GM20431 (cell line): ENCODE measurements at regions not wholly inside any gene's neighbourhood (a gene's known extent, or its start where the extent isn't known, plus 50 kb on each side); places are given as distances from the start of the nearest gene placed in this dataset.
"Not testable (repeated sequence)": the region's sequence is repeated elsewhere in the genome, so short reads cannot be mapped to it uniquely, and the experiment has no call there.

ENCODE experiments used
- in situ Hi-C: fragments of 300-500 bp; cut with MseI, MboI; formaldehyde crosslinking; loops from one replicate; pipeline ENCODE4 v1.15.0; 2020; ENCODE audit warnings: low sequenced_read_pairs; ENCODE audit not compliant: unreplicated experiment

DNA sequence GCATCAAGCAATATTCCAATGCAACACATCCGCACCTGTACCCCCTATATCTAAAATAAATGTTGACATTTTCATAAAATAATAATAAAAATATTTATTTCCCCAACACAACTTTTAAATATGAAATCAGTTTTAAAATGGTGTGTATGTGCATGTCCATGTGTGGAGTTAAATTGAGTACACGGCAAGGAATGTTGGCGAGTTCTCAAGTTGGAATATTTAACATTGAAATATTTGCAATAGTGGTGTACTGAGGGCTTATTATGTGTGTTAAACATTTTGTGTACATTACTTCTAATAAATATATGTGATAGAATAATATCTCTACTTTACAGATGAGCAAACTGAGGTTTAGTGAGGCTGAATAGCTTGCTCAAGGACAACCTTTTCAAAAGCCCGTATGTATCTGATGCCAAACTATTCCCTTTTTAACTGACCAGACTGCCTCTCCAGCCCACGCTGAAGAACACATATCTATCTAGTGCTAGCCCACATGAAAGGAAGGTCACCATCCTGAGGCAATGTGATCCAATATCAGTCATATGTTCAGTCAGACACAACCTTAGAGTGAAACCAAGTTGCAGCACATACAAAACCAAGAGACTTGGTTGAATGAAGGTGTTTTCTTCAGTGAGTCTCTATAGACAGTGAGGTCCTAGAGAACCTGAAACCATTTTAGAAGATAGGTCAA, 192.2 kb upstream of the CDH11 start:
- in situ Hi-C loops = no loop called here

GRCh38 chr16:65312795-65313194, 190.9 kb upstream of the CDH11 start:
- in situ Hi-C loops = no loop called here

DNA sequence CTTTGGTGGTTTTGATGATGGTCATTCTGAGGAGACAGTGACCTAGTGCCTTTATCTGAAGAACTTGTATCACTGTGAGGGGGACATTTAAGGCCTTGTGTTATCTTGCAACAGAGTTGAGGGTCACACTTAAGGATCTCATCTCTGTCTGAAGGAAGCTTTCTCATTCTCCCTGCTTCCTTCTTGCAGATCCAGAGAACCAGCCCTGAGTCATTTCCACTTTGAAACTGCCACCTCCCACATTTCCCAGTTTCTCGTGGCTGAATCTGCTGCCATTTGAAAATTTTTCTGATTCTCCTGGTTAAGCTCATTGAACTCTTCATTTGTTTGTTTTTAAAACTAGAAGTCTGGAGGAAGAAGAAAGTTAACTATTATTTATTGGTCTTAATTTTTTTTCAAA, 190.2 kb upstream of the CDH11 start:
- in situ Hi-C loops = no loop called here

GRCh38 chr16:65310491-65310890, 188.6 kb upstream of the CDH11 start:
- in situ Hi-C loops = not testable (repeated sequence)

GRCh38 chr16:65309354-65309753, 187.5 kb upstream of the CDH11 start:
- in situ Hi-C loops = no loop called here

GRCh38 chr16:65308506-65308905, 186.6 kb upstream of the CDH11 start:
- in situ Hi-C loops = no loop called here

DNA sequence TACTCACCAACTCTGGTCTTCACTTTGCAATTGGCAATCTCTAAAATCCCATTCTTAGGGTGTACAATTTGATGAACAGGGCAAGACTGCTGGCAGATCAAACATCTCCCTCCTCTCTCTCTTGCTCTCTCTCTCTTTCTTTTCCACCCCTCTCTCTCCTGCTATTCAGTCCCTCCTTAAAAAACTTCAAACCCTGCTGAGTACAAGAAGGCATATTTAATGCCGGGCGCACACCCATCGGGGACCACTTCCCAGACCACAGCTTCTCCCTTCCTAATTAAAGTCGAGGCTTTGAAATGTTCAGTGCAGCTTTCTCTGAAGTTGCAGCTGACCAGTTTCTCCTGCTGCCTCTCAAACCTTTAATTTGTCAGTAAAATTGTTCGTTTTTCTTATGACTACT, 185.4 kb upstream of the CDH11 start:
- in situ Hi-C loops = no loop called here

DNA sequence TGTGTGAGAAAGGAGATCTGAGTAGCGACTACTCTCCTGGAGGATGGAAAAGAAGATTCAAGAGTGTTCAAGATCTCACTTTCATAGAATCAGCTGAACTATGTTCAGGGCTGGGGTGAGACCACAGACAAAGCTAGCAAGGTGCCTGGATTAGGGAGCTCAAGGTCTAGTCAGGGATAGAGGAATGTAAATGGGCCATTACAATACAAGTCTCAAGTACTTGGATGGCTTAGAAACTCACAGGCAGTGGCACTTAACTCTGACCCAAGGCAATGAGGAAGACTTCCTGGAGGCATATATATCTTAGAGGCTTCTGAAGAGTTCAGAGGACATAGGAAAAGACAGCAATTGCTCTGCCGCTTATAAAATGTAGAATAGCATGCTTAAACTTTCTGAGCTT, 184.9 kb upstream of the CDH11 start:
- in situ Hi-C loops = no loop called here

- in situ Hi-C loops = no loop called here
Observed at GRCh38 chr16:65306300-65306699, 184.4 kb upstream of the CDH11 start.

GRCh38 chr16:65305266-65305959, 183.6 kb upstream of the CDH11 start:
- in situ Hi-C loops = no loop called here

DNA sequence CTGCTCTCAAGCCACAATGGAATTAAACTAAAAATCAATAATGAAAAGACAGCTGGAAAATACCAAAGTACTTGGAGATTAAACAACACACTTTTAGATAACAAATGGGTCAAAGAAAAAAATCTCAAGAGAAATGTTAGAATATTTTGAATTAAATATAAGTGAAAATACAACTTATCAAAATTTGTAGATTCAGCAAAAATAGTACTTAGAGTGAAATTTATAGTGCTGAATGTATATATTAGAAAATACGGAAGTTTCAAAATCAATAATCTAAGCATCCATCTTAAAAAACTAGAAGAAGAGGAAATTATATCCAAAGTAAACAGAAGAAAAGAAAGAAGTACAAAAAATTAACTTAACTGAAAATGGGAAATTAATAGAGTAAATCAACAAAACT, 179.2 kb upstream of the CDH11 start:
- in situ Hi-C loops = no loop called here

- in situ Hi-C loops = no loop called here
Observed at GRCh38 chr16:65297453-65297852, 175.6 kb upstream of the CDH11 start.

- in situ Hi-C loops = no loop called here
Observed at GRCh38 chr16:65295527-65295926, 173.7 kb upstream of the CDH11 start.

DNA sequence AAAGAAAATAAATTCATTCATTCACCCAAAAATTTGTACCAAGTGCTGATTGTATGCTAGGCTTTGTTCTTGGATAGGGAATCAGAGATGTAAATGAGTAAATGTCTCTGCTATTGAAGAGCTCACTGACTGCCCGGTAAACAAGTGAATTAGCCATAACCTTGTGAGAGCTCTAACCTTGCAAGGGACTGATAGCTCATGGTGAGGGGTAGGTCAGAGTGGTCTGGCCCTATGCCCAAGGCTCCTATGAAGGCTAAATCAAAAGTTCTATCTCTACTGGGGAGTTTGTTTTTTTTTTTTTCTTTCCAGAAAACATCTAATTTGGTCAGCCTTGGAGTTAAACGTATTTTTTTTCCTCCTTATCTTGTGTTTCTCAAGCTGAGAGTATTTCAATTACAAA, 172.8 kb upstream of the CDH11 start:
- in situ Hi-C loops = no loop called here

GRCh38 chr16:65294165-65294564, 172.3 kb upstream of the CDH11 start:
- in situ Hi-C loops = no loop called here

DNA sequence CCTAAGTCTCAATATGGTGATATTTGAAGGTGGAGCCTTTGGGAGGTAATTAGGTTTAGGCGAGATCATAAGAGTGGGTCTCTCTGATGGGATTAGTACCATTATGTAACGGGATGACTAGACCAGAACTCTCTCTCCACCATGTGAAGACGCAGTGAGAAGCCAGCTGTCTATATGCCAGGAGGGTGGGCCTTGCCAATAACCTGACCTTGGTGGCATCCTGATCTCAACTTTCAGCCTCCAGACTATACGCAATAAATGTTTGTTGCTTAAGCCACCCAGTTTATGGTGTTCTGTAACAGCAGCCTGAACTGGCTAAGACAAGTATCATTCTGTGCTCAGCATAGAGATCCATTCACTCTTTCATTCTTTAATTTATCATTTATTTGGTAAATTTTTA, 167.2 kb upstream of the CDH11 start:
- in situ Hi-C loops = no loop called here

DNA sequence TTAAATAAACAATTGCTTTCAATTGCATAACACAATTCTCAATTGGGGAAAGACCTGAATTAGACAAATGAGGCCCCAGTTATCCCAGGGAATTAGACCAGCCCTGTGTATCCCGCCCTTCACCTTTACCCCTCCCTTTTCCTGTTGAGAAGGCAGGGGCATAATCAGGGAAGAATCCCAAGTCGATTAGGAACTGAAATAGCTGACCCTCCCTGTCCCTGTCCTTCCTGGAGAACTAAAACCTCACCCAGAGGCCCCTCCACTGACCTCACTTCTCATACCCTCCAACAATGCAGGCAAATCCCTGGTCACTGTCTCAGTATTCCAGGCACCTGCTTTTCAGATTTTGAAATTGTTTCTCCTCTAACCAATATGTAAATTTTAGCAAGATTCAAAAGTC, 165.4 kb upstream of the CDH11 start:
- in situ Hi-C loops = no loop called here

GRCh38 chr16:65285128-65286048, 163.5 kb upstream of the CDH11 start:
- in situ Hi-C loops = no loop called here

DNA sequence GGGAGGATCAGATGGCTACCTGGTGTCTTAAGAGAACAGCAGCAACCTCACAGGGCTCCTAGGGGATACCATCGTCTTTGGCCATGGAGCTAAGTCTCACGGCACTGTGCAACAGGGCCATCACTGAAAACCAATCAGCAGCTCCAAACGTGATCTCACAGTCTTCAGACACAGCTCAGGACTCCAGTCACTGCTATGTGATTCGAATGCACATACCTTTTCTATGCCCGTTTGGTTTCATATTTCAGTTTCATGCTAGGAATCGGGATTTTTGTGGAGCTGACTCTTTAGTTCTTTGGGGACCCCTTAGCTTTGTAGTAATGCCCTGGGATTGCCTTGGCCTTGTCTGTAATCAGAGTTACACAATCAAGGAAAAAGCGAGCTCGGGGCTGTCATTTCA, 162.8 kb upstream of the CDH11 start:
- in situ Hi-C loops = no loop called here

DNA sequence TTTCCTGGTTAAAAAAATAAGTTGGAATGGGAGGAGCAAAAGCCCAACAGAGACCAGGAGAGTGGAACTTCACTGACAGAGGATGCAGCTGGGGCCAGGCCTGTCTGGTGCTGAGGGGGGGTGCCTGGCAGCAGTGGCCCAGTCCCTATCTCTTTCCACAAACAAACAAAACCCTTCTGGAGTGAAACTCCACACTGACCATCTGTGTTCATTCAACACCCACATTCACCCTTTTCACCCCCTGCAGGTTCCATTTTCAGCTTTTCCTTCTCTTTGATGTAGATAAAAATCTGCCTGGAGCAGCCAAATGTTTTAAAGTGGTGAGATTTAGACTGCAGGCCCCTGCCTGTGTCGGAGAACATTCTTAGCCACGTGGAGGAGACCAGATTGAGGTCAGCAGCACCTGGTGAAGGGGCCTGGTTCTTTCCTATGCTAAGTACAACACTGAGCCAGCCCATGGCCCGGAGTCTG, 161.4 kb upstream of the CDH11 start:
- in situ Hi-C loops = no loop called here

DNA sequence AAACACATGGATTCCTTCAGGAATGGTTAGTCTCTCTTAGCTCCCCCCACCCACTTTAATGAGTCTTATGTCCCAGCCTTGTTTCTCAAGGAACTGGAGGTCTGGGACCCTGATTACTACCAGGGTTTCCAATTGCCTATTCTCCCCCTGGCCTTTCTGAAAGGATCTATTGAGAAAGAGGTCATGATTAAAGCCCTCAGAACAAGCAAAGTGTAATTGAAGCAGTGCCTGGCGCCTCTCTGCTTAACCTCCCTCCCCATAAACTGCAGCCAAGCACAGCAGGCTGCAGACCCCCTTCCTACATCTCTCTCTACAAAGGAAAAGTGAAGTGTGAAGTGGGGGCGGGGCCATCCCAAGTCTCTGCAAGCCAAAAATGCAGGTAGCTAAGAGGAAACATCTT, 159.7 kb upstream of the CDH11 start:
- in situ Hi-C loops = no loop called here
